ENCODE measurements at regions not wholly inside any gene's neighbourhood (a gene's known extent, or its start where the extent isn't known, plus 50 kb on each side); places are given as distances from the start of the nearest gene placed in this dataset.
A peak's percentile ranks its signal among the peaks of the same experiment; 100 is the strongest.

- no peak for DNase-seq (ENCODE audit: low read depth, low spot score)
- Mint-ChIP-seq H3K9me3 (no peaks in the 10 kb centered on the region), H3K27ac (ENCODE audit: unreplicated experiment) (no peak overlapping the region), H3K36me3 (ENCODE audit: low read depth) (no peaks in the 10 kb centered on the region), H3K4me1 (peaks cover 8% of the 10 kb centered on the region), H3K4me3 (no peak overlapping the region), H3K27me3 (ENCODE audit: low read depth) (peaks cover 4% of the 10 kb centered on the region)
- TF ChIP-seq CTCF (conservative IDR thresholded peaks at IDR 0.05): no peak
Observed at GRCh38 chr11:112871909-112872500, 89.2 kb upstream of the NCAM1 start.

- no peaks in the 10 kb centered on the region for H3K36me3 Mint-ChIP-seq (ENCODE audit: low read depth)
- H3K4me1 Mint-ChIP-seq: peaks cover 24% of the 10 kb centered on the region
- no peak overlapping the region for H3K27ac Mint-ChIP-seq (ENCODE audit: unreplicated experiment)
- H3K9me3 Mint-ChIP-seq: no peaks in the 10 kb centered on the region
- no peak overlapping the region for H3K4me3 Mint-ChIP-seq
- TF ChIP-seq CTCF (conservative IDR thresholded peaks at IDR 0.05): no peak
- DNase-seq (ENCODE audit: low read depth, low spot score): no peak
- H3K27me3 Mint-ChIP-seq (ENCODE audit: low read depth): no peaks in the 10 kb centered on the region
Observed at GRCh38 chr11:112874980-112875379, 86.2 kb upstream of the NCAM1 start.

GRCh38 chr11:112877581-112877980, 83.6 kb upstream of the NCAM1 start:
- no peak for TF ChIP-seq CTCF (conservative IDR thresholded peaks at IDR 0.05)
- no peak overlapping the region for H3K27ac Mint-ChIP-seq (ENCODE audit: unreplicated experiment)
- no peaks in the 10 kb centered on the region for H3K27me3 Mint-ChIP-seq (ENCODE audit: low read depth)
- peak; percentile 9 for DNase-seq (ENCODE audit: low read depth, low spot score)
- no peak overlapping the region for H3K4me3 Mint-ChIP-seq
- H3K36me3 Mint-ChIP-seq (ENCODE audit: low read depth): no peaks in the 10 kb centered on the region
- H3K4me1 Mint-ChIP-seq: peaks cover 35% of the 10 kb centered on the region
- no peaks in the 10 kb centered on the region for H3K9me3 Mint-ChIP-seq

- Mint-ChIP-seq H3K27me3 (ENCODE audit: low read depth) (no peaks in the 10 kb centered on the region), H3K36me3 (ENCODE audit: low read depth) (no peaks in the 10 kb centered on the region), H3K4me3 (no peak overlapping the region), H3K4me1 (peaks cover 35% of the 10 kb centered on the region), H3K27ac (ENCODE audit: unreplicated experiment) (no peak overlapping the region), H3K9me3 (no peaks in the 10 kb centered on the region)
- peak; percentile 14 for DNase-seq (ENCODE audit: low read depth, low spot score)
- no peak for TF ChIP-seq CTCF (conservative IDR thresholded peaks at IDR 0.05)
Observed at GRCh38 chr11:112878033-112878601, 83.1 kb upstream of the NCAM1 start.

GRCh38 chr11:112880495-112880894, 80.7 kb upstream of the NCAM1 start:
- Mint-ChIP-seq H3K9me3 (no peaks in the 10 kb centered on the region), H3K36me3 (ENCODE audit: low read depth) (no peaks in the 10 kb centered on the region), H3K27ac (ENCODE audit: unreplicated experiment) (no peak overlapping the region), H3K27me3 (ENCODE audit: low read depth) (no peaks in the 10 kb centered on the region), H3K4me3 (no peak overlapping the region), H3K4me1 (peaks cover 27% of the 10 kb centered on the region)
- DNase-seq (ENCODE audit: low read depth, low spot score): no peak
- no peak for TF ChIP-seq CTCF (conservative IDR thresholded peaks at IDR 0.05)

Data from neural crest cell (in vitro differentiated cells).